ENCODE measurements at regions not wholly inside any gene's neighbourhood (a gene's known extent, or its start where the extent isn't known, plus 50 kb on each side); places are given as distances from the start of the nearest gene placed in this dataset.

DNA sequence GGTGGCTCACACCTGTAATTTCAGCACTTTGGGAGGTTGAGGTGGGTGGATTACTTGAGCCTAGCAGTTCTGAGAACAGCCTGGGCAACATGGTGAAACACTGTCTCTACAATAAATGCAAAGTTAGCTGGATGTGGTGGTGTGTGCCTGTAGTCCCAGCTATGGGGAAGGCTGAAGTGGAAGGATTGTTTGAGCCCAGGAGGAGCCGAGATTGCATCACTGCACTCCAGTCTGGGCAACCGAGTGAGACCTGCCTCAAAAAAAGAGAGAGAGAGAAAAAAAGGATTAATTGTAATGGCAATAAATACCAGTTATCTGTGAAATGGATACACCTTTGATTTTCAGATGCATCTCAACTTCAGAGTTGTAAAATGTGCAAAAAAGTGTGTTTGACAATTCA lies 58.8 kb downstream of the SPRY1 start:
- Mint-ChIP-seq H3K36me3 (no peaks in the 10 kb centered on the region), H3K27me3 (no peaks in the 10 kb centered on the region), H3K9me3 (no peaks in the 10 kb centered on the region), H3K4me3 (no peak overlapping the region), H3K27ac (no peak overlapping the region), H3K4me1 (peaks cover 23% of the 10 kb centered on the region)
- ATAC-seq, result no peak

DNA sequence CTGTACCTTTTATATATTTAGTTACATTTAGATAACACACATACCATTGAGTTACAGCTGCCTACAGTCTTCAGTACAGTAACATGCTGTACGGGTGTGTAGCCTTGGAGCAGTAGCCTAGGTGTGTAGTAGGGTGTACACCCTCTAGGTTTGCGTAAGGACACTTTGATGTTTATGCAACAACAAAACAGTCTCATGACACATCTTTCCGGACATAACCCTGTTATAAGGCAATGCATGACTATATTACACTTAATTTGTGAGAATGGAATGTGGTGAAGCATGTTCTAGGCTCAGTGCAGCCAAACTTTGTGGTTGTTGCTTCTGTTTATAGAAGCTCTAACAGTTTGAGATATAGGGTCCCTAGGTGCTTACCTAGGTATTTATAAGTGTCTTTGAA lies 65.4 kb downstream of the SPRY1 start:
- Mint-ChIP-seq H3K27ac (no peak overlapping the region), H3K27me3 (no peaks in the 10 kb centered on the region), H3K36me3 (no peaks in the 10 kb centered on the region), H3K9me3 (no peaks in the 10 kb centered on the region), H3K4me1 (peaks cover 9% of the 10 kb centered on the region), H3K4me3 (no peak overlapping the region)
- no peak for ATAC-seq

DNA sequence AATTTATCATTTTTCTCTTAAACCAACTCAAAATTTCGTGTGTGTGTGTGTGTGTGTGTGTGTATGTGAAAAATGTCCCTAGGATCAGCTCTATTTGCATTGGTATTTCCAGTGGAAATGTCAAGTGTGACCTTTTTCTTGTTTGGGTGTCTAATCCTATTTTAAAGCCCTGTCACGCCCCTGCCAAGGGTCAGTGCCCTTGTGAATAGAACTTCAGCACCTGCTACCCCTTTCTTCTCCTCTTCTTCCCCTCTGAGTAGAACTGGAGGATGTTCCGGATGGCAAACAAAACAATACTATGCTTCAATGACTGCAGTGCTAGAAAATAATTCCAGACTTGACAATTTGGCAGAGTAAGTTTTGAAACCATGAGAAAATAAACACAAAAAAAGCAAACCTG lies 67.3 kb downstream of the SPRY1 start:
- Mint-ChIP-seq H3K27ac (no peak overlapping the region), H3K4me3 (no peak overlapping the region), H3K27me3 (no peaks in the 10 kb centered on the region), H3K4me1 (peaks cover 9% of the 10 kb centered on the region), H3K9me3 (no peaks in the 10 kb centered on the region), H3K36me3 (no peaks in the 10 kb centered on the region)
- no peak for ATAC-seq

DNA sequence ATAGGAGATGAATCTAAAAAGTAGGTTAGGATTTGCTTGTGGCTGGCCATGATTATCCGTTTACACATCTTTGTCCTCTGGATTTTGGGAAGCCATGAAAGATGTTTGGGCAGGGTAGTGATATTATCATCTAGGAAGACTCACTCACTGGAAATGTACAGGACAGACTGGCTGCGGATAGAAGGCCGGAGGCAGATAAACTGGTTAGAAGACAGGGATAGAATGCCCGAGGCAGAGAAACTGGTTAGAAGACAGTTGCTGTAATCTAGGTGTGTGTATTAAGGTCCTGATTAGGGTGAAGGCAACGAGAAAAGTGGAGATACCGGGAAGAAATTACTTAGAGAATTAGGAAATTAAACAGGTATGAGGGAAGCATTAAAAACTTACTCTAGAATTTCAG lies 68.8 kb downstream of the SPRY1 start:
- no peaks in the 10 kb centered on the region for H3K36me3 Mint-ChIP-seq
- H3K4me3 Mint-ChIP-seq, result no peak overlapping the region
- H3K9me3 Mint-ChIP-seq, result no peaks in the 10 kb centered on the region
- H3K27me3 Mint-ChIP-seq, result no peaks in the 10 kb centered on the region
- peaks cover 9% of the 10 kb centered on the region for H3K4me1 Mint-ChIP-seq
- H3K27ac Mint-ChIP-seq, result no peak overlapping the region
- ATAC-seq, result no peak

DNA sequence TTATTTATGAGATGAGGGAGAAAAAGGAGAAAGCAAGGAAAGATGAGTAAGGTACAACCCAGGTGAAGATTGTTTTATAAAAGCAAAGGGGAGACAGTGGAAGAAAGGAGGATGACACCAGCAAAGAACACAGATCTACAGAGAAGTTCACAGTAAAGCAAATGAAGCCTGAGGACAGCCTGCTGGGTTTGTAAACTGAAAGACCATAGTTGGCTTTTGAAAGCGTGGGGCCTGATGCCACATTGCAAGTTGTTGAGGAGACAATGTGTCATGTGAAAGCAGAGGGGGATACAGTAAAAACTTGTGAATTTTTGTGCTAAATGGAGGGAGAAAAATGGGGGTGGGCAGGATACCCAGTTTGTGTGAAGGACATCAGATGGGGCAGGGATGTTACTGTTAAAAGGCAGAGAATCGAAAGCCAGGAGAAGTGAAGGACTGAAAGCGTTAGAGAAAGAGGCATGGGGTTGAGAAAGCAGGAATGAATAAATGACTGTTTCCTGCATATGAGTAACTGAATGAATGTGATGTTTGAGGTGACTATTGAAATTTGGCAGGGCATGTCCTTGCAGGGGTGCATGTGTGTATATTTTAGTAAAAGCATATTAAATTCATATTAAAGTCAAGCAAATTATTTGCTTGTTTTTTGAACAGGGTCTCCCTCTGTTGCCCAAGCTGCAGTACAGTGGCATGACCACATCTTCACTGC lies 69.6 kb downstream of the SPRY1 start:
- H3K27ac Mint-ChIP-seq, result no peak overlapping the region
- H3K36me3 Mint-ChIP-seq, result no peaks in the 10 kb centered on the region
- H3K4me1 Mint-ChIP-seq, result peaks cover 9% of the 10 kb centered on the region
- H3K27me3 Mint-ChIP-seq, result no peaks in the 10 kb centered on the region
- no peaks in the 10 kb centered on the region for H3K9me3 Mint-ChIP-seq
- ATAC-seq, result no peak
- H3K4me3 Mint-ChIP-seq, result no peak overlapping the region

DNA sequence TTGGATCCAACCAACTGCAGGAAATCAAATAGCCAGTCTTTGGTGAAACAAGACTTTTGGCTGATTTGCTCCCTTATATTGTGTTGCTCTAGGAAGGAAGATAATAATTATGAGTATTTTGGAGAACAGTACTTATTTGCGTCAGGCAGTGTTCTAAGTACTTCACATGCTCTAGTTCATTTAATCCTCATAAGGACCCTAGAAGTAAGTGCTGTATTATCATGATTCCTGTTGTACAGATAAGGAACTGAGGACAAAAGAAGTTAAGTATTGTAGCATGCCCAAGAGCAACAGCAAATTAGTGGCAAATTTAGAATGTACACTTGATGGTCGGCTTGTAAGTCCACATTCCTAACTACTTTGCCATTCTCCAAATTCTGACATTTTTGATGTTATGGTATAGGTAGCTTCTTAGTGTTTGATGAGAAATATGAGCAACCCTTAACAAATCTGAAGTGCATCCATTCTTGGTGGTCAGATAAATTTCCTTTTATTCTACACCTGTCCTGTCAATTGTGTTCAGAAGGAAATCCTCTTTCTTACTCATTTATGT lies 72.0 kb downstream of the SPRY1 start:
- no peak for ATAC-seq
- H3K36me3 Mint-ChIP-seq, result no peaks in the 10 kb centered on the region
- no peak overlapping the region for H3K27ac Mint-ChIP-seq
- H3K27me3 Mint-ChIP-seq, result no peaks in the 10 kb centered on the region
- peaks cover 7% of the 10 kb centered on the region for H3K4me1 Mint-ChIP-seq
- no peak overlapping the region for H3K4me3 Mint-ChIP-seq
- no peaks in the 10 kb centered on the region for H3K9me3 Mint-ChIP-seq

DNA sequence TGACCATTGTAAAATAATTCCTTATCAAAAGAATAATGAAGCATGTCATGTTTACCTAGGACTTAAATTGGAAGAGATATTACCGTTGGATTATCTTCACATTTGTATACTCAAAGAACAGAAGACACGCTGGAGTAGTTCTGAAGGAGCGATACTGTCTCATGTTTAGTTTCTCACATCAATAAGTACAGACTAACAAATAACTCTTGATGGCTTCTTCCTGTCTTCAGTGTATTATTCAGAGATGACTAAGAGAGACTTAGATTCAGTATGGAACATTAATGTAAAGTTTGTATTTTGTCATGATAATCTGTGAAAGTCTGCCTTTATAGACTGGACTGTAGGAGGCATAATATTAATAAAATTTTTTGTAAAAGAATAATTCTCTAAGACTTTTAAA lies 72.7 kb downstream of the SPRY1 start:
- Mint-ChIP-seq H3K36me3 (no peaks in the 10 kb centered on the region), H3K4me3 (no peak overlapping the region), H3K4me1 (peaks cover under 1% of the 10 kb centered on the region), H3K9me3 (no peaks in the 10 kb centered on the region), H3K27me3 (no peaks in the 10 kb centered on the region), H3K27ac (no peak overlapping the region)
- no peak for ATAC-seq

DNA sequence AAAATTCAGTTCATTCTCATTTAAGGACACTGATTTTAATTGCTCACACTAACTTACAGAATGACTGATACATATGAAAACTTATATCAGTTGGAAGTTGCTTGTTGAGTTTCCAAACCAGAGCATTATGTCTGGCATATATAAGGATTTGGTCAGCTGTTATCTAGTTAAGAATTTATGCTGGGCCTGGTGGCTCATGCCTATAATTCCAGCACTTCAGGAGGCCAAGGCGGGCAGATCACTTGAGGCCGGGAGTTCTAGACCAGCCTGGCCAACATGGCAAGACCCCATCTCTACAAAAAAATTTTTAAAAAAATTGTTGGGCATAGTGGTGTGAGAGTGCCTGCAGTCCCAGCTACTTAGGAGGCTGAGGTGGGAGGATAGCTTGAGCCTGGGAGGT lies 73.1 kb downstream of the SPRY1 start:
- Mint-ChIP-seq H3K36me3 (no peaks in the 10 kb centered on the region), H3K27ac (no peak overlapping the region), H3K4me1 (no peaks in the 10 kb centered on the region), H3K9me3 (no peaks in the 10 kb centered on the region), H3K27me3 (no peaks in the 10 kb centered on the region), H3K4me3 (no peak overlapping the region)
- ATAC-seq, result no peak

DNA sequence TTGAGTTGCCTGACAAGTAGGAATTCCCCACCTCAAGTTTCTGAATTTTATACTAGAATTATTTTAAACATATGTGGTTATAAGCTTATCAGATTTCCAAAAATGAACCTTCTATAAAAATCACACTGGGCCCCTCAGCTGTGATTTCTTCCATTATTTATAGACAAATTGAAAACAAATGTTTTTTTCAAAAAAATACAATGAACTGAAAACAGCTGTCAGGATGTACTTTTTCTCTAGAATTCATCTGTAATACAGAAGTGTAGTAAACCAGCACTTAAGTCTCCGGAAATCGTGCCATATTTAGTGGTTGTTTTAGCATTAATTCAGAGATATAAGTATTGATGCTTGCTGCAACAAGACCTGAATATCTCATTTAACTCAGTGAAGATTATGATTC lies 74.0 kb downstream of the SPRY1 start:
- ATAC-seq, result no peak
- Mint-ChIP-seq H3K27me3 (no peaks in the 10 kb centered on the region), H3K36me3 (no peaks in the 10 kb centered on the region), H3K4me3 (no peak overlapping the region), H3K9me3 (no peaks in the 10 kb centered on the region), H3K27ac (no peak overlapping the region), H3K4me1 (no peaks in the 10 kb centered on the region)

DNA sequence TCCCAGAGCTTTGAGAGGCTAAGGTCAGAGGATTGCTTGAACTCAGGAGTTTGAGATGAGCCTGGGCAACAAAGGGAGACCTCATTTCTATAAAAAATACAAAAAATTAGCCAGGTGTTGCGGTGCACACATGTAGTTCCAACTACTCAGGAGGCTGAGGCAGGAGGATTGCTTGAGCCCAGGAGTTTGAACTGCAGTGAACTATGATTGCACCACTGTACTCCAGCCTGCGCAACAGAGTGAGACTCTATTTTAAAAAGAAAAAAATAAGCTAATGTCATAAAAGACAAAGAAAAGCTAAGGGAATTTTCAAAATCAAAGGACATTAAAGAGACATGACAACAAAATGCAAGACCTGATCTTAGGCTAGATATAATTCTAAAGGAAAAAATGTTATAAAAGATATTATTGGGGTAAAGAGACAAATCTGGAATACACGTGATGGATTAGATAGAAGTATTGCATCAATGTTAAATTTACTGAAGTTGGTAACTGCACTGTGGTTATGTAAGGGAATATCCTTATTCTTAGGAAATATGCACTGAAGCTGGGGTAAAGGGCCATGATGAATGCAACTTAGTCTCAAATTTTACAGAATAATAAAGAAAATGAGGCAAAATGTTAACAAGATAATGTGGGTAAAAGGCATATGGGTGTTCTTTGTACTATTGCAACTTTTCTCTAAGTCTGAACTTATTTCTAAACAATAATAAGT lies 75.2 kb downstream of the SPRY1 start:
- no peak for ATAC-seq
- H3K27me3 Mint-ChIP-seq, result no peaks in the 10 kb centered on the region
- no peak overlapping the region for H3K27ac Mint-ChIP-seq
- no peaks in the 10 kb centered on the region for H3K36me3 Mint-ChIP-seq
- H3K4me3 Mint-ChIP-seq, result no peak overlapping the region
- H3K4me1 Mint-ChIP-seq, result no peaks in the 10 kb centered on the region
- H3K9me3 Mint-ChIP-seq, result no peaks in the 10 kb centered on the region

DNA sequence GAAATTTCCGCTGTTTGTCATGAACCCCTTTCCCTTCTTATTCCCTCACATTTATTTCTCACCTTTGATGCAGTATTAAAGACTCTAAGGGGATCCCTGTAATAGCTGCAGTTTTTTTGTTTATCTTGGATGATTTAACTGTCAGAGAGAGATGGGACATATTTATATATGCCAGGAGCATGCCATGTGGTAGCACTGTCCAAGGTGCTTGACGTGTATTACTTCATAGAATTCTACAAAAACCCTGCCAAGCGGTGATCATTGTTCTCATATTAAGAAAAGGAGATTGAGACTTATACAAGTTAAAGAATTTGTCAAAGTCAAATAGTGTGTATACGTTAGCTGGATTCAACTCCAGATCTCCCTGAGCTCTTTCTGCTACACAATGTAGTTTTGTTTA lies 78.2 kb downstream of the SPRY1 start:
- no peak for ATAC-seq
- Mint-ChIP-seq H3K27ac (no peak overlapping the region), H3K36me3 (no peaks in the 10 kb centered on the region), H3K27me3 (no peaks in the 10 kb centered on the region), H3K4me1 (peaks cover 6% of the 10 kb centered on the region), H3K4me3 (no peak overlapping the region), H3K9me3 (no peaks in the 10 kb centered on the region)

DNA sequence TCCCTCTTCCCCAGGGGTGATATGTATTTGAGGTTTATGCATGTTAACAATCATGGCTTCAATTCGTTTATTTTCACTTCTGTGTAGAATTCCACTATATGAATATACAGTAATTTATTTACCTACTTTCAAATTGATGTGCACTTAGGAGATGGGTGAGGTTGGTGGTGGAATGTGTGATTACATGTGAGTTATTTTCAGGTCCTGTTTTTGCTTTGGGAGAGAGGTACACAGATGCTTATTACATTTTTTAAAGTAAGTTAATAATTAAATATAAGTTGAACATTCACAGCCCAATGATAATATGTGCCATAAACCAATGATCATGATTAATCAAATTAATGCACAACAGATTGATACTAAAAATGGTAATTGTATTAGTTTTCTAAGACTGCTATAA lies 79.5 kb downstream of the SPRY1 start:
- H3K27ac Mint-ChIP-seq, result no peak overlapping the region
- no peak for ATAC-seq
- no peak overlapping the region for H3K4me3 Mint-ChIP-seq
- H3K36me3 Mint-ChIP-seq, result no peaks in the 10 kb centered on the region
- H3K9me3 Mint-ChIP-seq, result no peaks in the 10 kb centered on the region
- peaks cover 4% of the 10 kb centered on the region for H3K27me3 Mint-ChIP-seq
- H3K4me1 Mint-ChIP-seq, result peaks cover 6% of the 10 kb centered on the region

DNA sequence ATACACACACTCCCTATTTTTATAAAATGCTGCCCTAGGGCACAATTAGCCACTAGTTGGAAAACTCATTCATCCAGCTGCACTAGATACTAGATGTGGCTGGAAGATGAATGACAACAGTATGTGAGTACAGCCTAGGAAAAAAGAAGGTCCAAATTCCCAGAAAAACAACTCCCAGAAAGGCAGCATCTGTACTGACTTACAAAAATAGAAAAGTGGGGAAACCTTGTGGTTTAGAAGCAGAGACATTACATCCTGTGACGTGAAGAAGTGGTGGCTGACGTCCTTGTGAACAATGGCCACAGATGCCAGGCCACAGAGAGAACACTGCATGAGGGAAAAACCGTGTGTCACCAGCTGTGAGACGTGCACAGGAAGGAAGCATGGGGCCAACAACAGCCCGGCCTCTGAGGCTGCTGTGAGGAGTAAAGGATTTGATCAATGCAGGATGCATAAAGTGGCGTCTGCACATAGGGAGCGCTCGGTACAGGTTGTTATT lies 81.2 kb downstream of the SPRY1 start:
- ATAC-seq, result no peak
- H3K9me3 Mint-ChIP-seq, result no peaks in the 10 kb centered on the region
- H3K27ac Mint-ChIP-seq, result no peak overlapping the region
- no peak overlapping the region for H3K4me3 Mint-ChIP-seq
- peaks cover 6% of the 10 kb centered on the region for H3K4me1 Mint-ChIP-seq
- peaks cover 9% of the 10 kb centered on the region for H3K27me3 Mint-ChIP-seq
- no peaks in the 10 kb centered on the region for H3K36me3 Mint-ChIP-seq

DNA sequence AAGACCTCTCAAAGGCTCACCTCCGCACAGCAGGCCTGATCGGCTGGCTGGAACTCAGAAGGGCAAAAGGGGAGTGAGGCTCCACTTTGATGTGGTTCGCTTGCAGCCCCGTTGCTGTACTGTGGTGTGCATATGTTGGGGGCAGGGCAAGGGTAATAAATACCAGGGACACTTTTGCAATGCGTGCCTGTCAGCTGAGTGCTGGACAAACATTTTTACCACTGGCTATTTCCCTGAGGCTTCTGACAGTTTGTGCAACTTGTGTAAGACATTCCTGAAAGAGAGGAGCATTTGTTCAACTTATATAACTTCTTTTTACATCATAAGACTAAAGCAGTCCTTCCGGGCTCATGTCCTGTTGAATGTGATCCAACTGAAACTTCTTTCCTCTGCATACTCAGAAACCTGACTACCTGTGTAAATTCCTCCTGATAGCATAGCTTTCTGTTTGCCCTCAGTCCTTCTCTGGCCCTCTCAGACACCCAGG lies 82.3 kb downstream of the SPRY1 start:
- Mint-ChIP-seq H3K4me1 (peaks cover 6% of the 10 kb centered on the region), H3K9me3 (no peaks in the 10 kb centered on the region), H3K27me3 (peaks cover 9% of the 10 kb centered on the region), H3K36me3 (no peaks in the 10 kb centered on the region), H3K4me3 (no peak overlapping the region), H3K27ac (no peak overlapping the region)
- ATAC-seq, result no peak

DNA sequence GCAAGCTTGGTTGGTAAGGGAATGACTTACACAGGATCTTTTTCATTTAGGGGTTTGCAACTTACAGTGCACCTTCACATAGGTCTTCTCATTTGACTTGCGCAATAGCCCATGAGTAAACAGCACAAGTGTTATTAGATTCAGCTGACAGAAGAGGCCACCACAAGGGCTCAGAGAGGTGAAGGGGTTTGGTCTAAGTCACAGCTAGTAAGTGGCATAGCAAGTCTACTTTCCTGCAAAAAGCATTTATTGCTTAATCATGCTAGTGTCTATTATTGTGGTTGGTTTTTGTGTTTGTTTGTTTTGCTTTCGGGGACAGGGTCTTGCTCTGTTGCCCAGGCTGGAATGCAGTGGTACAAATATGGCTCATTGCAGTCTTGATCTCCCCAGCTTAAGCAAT lies 83.3 kb downstream of the SPRY1 start:
- Mint-ChIP-seq H3K4me3 (no peak overlapping the region), H3K9me3 (no peaks in the 10 kb centered on the region), H3K36me3 (no peaks in the 10 kb centered on the region), H3K27ac (no peak overlapping the region), H3K27me3 (peaks cover 9% of the 10 kb centered on the region), H3K4me1 (peaks cover 6% of the 10 kb centered on the region)
- no peak for ATAC-seq

Data from stimulated activated memory B cell treated with anti-CD40 and anti-IgM and Interleukin-4, amounts not matched to agents 10 μg/mL and 1 μg/mL and 100 μg/mL, for 72 hours (primary cell).